GM12865 (cell line): ENCODE measurements at regions not wholly inside any gene's neighbourhood (a gene's known extent, or its start where the extent isn't known, plus 50 kb on each side); places are given as distances from the start of the nearest gene placed in this dataset.

Experiments
- DNase-seq: peaks from one replicate; pipeline ENCODE4 v3.0.0; 2010; ENCODE audit warnings: low read depth
- H3K4me3 ChIP-seq: 2 replicates; pipeline ENCODE4 v1.5.1; 2011; ENCODE audit warnings: mild to moderate bottlenecking, low read depth, low read length, control low read depth
- TF ChIP-seq, protein P1 (sequence below): IDR thresholded peaks from 2 replicates; pipeline ENCODE4 v1.5.1; 2011; ENCODE audit warnings: low read length, control low read depth, low read depth, inconsistent platforms; ENCODE audit not compliant: insufficient read depth; ENCODE audit errors: missing control alignments

DNA sequence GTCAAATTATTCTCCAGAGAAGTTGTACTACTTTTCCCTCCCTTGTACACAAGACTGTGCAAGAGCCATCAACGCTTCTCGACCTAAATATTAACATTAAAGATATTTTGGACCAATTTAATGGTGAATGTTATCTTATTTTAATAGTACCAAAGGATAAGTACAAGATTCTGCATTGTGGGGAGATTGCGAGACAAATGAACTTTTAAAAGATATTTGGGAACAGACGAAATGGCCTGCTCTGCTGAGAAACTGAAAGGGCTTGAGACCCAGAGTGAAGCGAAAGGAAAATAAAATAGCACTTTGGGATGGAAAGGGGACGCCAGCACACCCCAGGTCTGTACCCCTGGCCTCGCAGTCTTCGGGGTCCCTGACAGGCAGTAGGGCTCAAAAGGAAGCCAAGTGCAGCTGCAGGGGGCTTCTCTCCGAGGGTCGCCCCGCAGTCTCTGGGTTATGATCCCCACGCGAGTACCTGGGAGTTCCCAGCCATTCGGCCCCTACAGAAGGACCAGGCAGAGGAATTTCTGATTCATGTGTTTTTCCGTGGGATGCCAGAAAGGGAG is 97.6 kb upstream of the VGLL3 start:
- TF ChIP-seq, protein P1, sequence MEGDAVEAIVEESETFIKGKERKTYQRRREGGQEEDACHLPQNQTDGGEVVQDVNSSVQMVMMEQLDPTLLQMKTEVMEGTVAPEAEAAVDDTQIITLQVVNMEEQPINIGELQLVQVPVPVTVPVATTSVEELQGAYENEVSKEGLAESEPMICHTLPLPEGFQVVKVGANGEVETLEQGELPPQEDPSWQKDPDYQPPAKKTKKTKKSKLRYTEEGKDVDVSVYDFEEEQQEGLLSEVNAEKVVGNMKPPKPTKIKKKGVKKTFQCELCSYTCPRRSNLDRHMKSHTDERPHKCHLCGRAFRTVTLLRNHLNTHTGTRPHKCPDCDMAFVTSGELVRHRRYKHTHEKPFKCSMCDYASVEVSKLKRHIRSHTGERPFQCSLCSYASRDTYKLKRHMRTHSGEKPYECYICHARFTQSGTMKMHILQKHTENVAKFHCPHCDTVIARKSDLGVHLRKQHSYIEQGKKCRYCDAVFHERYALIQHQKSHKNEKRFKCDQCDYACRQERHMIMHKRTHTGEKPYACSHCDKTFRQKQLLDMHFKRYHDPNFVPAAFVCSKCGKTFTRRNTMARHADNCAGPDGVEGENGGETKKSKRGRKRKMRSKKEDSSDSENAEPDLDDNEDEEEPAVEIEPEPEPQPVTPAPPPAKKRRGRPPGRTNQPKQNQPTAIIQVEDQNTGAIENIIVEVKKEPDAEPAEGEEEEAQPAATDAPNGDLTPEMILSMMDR, result no peak
- peak; percentile 9 for DNase-seq
- H3K4me3 ChIP-seq, result peak overlapping the region; percentile 64

DNA sequence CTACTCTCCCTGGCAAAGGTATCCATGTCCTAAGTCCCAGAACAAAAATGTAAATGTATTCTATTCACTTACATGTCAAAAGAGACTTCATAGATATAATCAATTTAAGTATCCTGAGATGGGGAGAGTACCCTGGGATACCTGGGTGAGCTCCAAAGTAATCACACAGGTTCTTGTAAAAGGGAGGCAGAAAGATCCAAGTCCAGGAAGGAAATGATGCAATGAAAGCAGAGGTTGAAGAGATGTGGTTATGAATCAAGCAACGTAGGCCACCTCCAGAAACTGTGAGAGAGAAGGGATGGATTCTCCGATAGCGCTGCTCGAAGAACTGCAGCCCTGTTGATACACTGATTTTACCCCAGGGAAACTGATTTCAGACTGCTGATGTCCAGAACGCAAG is 93.9 kb upstream of the VGLL3 start:
- no peak for DNase-seq
- H3K4me3 ChIP-seq, result no peak overlapping the region
- TF ChIP-seq, protein P1, result no peak

DNA sequence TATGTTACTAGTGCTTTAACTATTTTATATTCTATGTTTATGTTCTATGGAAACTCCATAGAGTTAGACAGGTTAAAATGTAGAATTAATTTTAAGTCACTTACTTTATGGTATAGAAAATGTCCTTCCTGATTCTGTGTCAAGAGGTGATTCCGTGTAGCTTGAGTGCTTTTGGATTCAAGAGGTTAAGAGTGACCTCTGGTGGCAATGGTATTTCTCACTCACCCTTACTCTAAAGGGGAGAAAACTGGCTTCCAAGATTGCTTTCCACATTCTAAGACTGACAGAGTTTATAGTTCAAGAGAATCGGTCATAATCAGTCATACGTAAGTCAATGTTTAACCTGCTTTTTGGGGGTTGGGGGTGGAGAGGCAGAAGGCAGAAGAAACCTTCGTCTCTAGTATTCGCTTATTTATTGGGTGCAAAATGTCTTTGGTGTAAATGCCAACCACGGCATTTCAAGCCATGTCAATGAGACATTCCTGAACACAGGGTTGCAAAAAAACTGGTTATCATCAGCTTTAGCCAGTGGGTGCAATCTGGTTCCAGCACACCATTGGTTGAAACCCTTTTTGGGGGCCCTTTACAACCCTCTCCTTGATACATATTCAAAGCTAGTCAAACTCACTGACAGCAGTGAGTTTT is 92.0 kb upstream of the VGLL3 start:
- TF ChIP-seq, protein P1, result peak; percentile 52
- no peak overlapping the region for H3K4me3 ChIP-seq
- DNase-seq, result peak; percentile 52

DNA sequence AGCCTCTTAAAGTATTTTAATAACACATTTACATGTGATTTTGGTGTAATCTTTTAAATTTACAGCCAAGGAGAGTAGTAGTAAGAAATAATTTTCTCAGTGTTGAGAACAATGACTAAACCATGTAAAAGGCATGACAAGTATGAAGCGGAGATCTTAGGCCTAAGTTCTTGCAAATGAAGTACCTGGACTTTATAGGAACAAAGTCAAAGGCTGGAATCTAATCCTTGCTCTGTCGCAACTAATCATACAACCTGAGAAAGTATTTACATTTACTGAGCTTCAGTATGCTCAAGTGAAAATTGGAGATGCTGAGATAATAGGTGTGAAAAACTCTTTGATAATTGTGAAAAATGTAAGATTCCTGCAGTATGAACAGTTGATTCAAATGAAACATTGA is 86.4 kb upstream of the VGLL3 start:
- H3K4me3 ChIP-seq, result no peak overlapping the region
- DNase-seq, result no peak
- TF ChIP-seq, protein P1, result no peak

DNA sequence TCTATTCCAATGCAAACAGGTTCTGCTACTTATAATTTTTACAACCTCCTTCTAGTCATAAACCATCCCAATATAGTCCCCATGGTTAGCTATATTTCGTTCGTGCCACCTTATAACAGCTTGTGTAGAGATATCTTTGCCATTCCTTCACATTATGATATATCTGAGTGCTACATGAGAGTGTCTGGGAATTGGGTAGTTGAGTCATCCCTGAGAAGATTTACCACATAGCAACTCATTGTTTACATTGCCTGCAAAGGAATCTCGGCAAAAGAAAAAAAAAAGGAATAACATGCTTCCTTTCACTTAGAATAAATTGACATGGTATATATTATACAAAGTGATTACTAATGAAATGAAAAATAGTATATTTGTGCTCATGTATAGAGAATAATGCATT is 86.0 kb upstream of the VGLL3 start:
- DNase-seq, result no peak
- TF ChIP-seq, protein P1, result no peak
- H3K4me3 ChIP-seq, result no peak overlapping the region

DNA sequence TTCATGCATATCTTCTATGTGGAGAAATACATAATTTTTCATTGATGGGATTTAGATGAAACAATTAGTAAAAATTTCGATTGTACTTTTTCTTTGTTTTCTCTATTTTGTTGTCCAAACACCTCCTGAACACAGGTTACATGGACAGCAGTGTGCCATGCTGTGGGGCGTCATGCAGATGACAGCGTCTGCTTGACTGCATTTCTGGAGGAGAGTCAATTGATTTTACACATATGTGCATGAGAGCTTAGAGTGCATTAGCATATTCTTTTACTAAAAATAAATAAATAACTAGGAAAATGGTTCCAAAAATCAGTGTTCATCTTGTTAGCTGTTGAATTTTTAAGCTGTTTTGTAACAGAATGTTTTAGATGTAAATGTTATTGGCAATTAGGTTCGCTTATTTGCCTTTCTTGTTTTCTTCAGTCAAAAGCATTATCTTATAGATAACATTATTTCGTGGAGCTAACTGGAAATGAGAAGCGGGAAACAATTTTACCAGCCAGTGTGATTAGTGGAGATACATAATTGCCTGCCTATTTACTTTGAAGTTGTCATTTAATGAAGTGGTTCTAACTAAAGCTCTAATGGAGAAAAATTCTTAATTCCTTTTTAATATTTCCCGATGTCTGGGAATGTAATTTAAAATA is 82.7 kb upstream of the VGLL3 start:
- no peak overlapping the region for H3K4me3 ChIP-seq
- no peak for DNase-seq
- TF ChIP-seq, protein P1, result no peak
